GM19239 (cell line): ENCODE measurements at regions not wholly inside any gene's neighbourhood (a gene's known extent, or its start where the extent isn't known, plus 50 kb on each side); places are given as distances from the start of the nearest gene placed in this dataset.
"Not testable (repeated sequence)": the region's sequence is repeated elsewhere in the genome, so short reads cannot be mapped to it uniquely, and the experiment has no call there.

Experiments used
- DNase-seq: peaks from one replicate; pipeline ENCODE4 v3.0.0; 2011; ENCODE audit warnings: low spot score; ENCODE audit not compliant: insufficient read length
- FAIRE-seq: peaks from 2 replicates; lab custom pipeline; 2011; peaks lifted over from hg19 to GRCh38; lab: Jason Lieb, UNC

DNA sequence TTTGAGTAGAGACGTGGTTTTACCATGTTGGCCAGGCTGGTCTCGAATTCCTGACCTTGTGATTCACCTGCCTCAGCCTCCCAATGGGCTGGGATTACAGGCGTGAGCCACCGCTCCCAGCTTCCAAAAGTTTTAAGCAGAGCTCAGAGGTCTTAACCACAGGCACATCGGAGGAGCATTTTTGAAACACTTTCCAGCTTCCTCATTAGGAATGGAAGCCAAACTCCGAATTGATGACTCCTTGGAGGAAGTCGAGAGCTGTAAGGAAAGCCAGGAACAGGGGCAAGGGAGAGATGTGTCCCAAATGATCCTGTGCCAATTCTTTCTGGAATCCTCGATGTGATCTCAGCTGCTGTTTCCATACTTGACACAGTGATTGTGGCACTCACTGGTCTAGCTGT, 56.2 kb upstream of the CCZ1B start:
- not testable (repeated sequence) for FAIRE-seq, DNase-seq

DNA sequence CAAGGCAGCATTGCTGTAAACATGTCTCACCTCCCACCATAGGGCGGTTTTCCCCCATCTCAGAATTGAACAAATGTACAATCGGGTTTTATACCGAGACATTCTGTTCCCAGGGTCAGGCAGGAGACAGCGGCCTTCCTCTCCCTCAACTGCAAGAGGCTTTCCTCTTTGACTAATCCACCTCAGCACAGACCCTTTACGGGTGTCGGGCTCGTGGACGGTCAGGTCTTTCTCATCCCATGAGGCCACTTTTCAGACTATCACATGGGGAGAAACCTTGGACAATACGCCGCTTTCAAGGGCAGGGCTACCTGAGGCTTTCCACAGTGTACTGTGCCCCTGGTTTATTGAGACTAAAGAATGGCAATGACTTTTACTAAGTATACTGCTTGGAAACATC, 57.7 kb upstream of the CCZ1B start:
- not testable (repeated sequence) for FAIRE-seq, DNase-seq

- DNase-seq (no peak), FAIRE-seq (no peak)
Measured at GRCh38 chr7:6886198-6886597, 60.1 kb upstream of the CCZ1B start.

- FAIRE-seq, DNase-seq: not testable (repeated sequence)
Measured at GRCh38 chr7:6888267-6889045, 62.4 kb upstream of the CCZ1B start.

GRCh38 chr7:6889252-6889812, 63.3 kb upstream of the CCZ1B start:
- no peak for DNase-seq
- FAIRE-seq: no peak

DNA sequence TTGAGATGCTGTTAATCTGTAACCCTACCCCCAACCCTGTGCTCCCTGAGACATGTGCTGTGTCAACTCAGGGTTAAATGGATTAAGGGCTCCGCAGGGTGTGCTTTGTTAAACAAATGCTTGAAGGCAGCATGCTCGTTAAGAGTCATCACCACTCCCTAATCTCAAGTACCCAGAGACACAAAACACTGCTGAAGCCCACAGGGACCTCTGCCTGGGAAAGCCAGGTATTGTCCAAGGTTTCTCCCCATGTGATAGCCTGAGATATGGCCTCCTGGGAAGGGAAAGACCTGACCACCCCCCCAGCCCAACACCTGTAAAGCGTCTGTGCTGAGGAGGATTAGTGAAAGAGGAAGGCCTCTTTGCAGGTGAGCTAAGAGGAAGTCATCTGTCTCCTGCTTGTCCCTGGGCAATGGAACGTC, 76.0 kb upstream of the CCZ1B start:
- DNase-seq, FAIRE-seq: not testable (repeated sequence)

DNA sequence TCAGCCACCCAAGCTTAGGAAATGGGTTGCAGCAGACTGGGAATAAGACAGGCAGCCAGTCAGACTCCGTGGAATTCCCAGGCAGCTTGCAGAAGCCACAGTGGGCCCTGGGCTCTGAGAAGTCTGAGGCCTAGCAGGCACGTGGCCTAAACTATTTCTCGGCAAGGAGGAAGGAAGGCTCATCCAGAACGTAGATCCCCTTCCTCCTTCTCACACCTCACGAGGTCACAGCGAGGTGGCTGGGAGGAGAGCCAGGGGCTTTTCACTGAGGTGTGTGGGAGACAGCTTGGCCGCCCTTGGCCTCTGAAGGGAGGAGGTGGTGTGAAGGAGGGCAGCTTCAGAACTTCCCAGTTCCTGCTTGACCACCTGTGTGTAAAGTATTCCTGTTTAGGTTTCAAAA, 77.2 kb upstream of the CCZ1B start:
- FAIRE-seq, DNase-seq: not testable (repeated sequence)

DNA sequence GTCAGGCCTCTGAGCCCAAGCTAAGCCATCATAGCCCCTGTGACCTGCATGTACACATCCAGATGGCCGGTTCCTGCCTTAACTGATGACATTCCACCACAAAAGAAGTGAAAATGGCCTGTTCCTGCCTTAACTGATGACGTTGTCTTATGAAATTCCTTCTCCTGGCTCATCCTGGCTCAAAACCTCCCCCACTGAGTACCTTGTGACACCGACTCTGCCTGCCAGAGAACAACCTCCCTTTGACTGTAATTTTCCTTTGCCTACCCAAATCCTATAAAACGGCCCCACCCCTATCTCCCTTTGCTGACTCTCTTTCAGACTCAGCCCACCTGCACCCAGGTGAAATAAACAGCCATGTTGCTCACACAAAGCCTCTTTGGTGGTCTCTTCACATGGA, 77.7 kb upstream of the CCZ1B start:
- FAIRE-seq, DNase-seq: not testable (repeated sequence)

- FAIRE-seq (no peak), DNase-seq (no peak)
Measured at GRCh38 chr7:6917258-6917657, 91.2 kb upstream of the CCZ1B start.

DNA sequence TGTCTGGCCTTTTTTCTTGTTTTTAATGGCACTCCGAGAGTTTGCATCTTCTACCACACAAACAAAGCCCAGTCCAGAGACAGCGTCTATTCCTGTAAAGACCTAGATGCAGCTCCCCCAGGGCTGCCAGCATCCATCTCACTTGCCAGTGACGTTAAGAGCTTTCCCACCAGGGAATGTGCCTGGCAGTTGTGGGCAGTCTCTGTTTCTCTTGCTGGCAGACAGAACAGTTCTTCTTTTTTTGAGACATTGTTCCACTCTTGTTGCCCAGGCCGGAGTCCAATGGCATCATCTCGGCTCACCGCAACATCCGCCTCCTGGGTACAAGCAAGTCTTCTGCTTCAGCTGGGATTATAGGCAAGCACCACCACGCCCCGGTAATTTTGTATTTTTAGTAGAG, 93.1 kb upstream of the CCZ1B start:
- DNase-seq, FAIRE-seq: not testable (repeated sequence)

GRCh38 chr7:6924523-6924922, 98.4 kb upstream of the CCZ1B start:
- FAIRE-seq, DNase-seq: not testable (repeated sequence)

- FAIRE-seq, DNase-seq: not testable (repeated sequence)
Measured at GRCh38 chr7:6926193-6927174, 100.4 kb upstream of the CCZ1B start.

DNA sequence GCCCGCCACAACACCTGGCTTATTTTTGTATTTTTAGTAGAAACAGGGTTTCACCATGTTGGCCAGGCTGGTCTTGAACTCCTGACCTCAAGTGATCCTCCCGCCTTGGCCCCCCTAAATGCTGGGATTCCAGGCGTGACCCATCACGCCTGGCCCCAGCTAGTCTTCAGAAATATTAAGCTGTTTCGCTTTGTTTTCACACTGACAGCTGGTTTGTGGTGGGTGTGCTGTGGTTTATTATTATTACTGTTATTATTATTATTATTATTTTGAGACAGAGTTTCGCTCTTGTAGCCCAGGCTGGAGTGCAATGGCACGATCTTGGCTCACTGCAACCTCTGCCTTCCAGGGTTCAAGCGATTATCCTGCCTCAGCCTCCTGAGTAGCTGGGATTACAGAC, 101.6 kb upstream of the CCZ1B start:
- not testable (repeated sequence) for FAIRE-seq

GRCh38 chr7:6929588-6929987, 103.5 kb upstream of the CCZ1B start:
- DNase-seq, FAIRE-seq: not testable (repeated sequence)

More for the DNA sequence above, 101.6 kb upstream of the CCZ1B start:
- not testable (repeated sequence) for DNase-seq

DNA sequence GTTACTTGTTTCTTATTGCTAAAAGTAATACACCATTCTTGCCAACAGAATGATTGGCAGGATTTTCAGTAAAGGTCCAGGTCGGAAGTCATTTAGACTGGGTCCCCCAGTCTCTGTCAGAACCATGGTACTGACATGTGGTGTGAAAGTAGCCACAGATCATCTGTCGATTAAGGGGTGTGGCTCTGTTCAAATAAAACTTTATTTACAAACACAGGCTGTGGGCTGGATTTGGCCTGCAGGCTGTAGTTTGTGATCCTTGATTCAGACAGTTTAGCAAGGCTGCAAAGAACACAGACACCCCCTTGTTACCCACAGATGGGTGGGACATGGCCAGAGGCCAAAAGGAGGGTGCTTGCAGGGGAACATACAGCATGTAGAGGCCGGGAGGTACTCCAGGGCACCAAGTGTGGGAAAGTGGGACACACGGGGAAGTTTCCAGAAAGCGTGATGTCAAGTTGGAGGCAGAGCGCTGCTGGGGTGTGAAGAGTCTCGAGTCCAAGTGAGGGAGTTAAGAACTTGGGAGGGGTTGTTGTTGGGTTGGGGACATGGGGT, 104.1 kb upstream of the CCZ1B start:
- DNase-seq, FAIRE-seq: not testable (repeated sequence)

DNA sequence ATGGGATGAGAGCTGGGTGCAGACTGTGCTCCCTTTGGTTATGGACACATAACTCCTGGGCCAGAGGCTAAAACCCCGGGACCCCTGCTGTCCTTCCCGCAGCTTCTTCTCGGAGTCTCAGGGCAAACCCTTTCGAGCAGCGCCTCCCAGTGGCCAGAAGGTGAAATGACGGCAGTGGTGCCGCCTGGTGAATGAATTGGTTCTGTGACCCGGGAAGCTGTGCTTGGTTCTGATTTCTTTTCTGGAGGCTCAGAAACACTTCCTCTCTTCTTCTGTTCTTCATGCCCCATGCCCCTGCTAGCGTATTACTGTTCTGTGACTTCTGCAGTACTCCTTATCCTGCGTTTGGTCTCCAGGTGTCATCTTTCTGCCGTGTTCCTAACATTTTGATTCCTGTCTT, 104.7 kb upstream of the CCZ1B start:
- not testable (repeated sequence) for DNase-seq, FAIRE-seq

DNA sequence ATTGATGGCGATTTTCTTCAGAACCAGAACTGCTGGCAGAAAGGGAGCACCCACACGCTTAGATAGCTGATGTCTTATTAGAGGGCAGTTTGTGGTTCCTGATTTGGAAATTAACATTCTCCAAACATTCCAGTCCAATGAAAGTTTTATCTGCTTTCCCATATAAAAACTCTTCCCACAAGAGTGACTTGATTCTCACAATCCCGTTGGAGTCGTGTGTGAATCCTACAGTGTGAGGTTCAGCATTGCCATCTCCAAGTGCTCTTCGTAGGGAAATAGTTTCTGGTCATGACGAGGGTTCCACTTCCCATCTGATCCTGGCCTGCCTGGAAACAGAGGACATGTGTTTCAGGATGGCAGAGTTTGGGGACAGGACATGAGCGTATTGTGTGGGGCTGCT, 105.4 kb upstream of the CCZ1B start:
- DNase-seq, FAIRE-seq: not testable (repeated sequence)

- not testable (repeated sequence) for FAIRE-seq, DNase-seq
Measured at GRCh38 chr7:6933954-6934632, 108.0 kb upstream of the CCZ1B start.

DNA sequence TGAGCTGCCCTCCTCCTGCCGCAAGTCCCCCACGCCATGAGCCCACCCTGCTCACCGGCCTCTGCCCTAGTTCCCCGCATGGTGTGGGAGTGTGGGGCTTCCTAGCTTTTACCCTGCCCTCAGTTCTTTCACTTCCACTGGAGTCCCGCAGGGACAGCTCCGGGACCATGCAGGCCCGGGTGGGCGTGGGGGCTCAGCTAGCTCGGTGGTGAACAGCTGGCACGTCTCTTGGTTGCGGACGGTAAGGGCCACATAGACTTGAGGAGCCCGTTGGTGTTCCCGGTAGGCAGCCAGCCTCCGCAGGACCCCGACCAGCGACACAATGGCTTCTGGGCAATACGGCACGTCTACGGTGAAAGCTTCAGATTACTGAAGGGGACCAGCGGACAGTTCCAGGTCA, 108.9 kb upstream of the CCZ1B start:
- FAIRE-seq (no peak), DNase-seq (no peak)
